ENCODE measurements at regions not wholly inside any gene's neighbourhood (a gene's known extent, or its start where the extent isn't known, plus 50 kb on each side); places are given as distances from the start of the nearest gene placed in this dataset.

GRCh38 chr12:127012109-127012508 is 1254.9 kb upstream of the TMEM132C start:
- no peaks in the 10 kb centered on the region for H3K9me2 ChIP-seq (ENCODE audit: insufficient read depth)
- ATAC-seq: no peak
- H3K4me3 ChIP-seq: no peak overlapping the region
- H3K27ac Mint-ChIP-seq: no peak overlapping the region
- H3K4me2 ChIP-seq: no peak overlapping the region
- DNase-seq (ENCODE audit: low spot score): no peak
- no peaks in the 10 kb centered on the region for H3F3A ChIP-seq (replicated peaks; ENCODE audit: low read depth)
- H3K27me3 ChIP-seq (ENCODE audit: insufficient read depth): no peaks in the 10 kb centered on the region
- no peak overlapping the region for H3K4me3 Mint-ChIP-seq
- peaks cover 28% of the 10 kb centered on the region for H3K36me3 Mint-ChIP-seq (ENCODE audit: low read depth)
- no peaks in the 10 kb centered on the region for H3K36me3 ChIP-seq (ENCODE audit: insufficient read depth)
- no peaks in the 10 kb centered on the region for H3K79me2 ChIP-seq (replicated peaks; ENCODE audit: insufficient read depth)
- TF ChIP-seq POLR2AphosphoS5 (IDR thresholded peaks at IDR 0.05; ENCODE audit: low read depth) (no peak), NANOG (IDR thresholded peaks at IDR 0.05; ENCODE audit: borderline replicate concordance) (no peak), ZNF462 (CRISPR knock-in tag; IDR thresholded peaks at IDR 0.05) (no peak), CTCF (conservative IDR thresholded peaks at IDR 0.05; ENCODE audit: low read depth in 2 of 2) (no peak)
- H3K4me1 ChIP-seq (ENCODE audit: insufficient read depth): no peaks in the 10 kb centered on the region
- H3K27ac ChIP-seq (ENCODE audit: low read depth): no peak overlapping the region
- H3K9me3 Mint-ChIP-seq: peaks cover 88% of the 10 kb centered on the region
- H3K27me3 Mint-ChIP-seq (ENCODE audit: insufficient read depth, low read depth, poor library complexity): no peaks in the 10 kb centered on the region
- H2AFZ ChIP-seq: no peak overlapping the region
- no peaks in the 10 kb centered on the region for H3K4me1 Mint-ChIP-seq
- no peaks in the 10 kb centered on the region for H4K20me1 ChIP-seq (replicated peaks; ENCODE audit: insufficient read depth)

GRCh38 chr12:127013197-127013596 is 1253.8 kb upstream of the TMEM132C start:
- DNase-seq (ENCODE audit: low spot score): no peak
- H3K4me3 ChIP-seq: no peak overlapping the region
- Mint-ChIP-seq H3K27ac (no peak overlapping the region), H3K4me1 (no peaks in the 10 kb centered on the region), H3K9me3 (peaks cover 86% of the 10 kb centered on the region), H3K36me3 (ENCODE audit: low read depth) (peaks cover 25% of the 10 kb centered on the region), H3K27me3 (ENCODE audit: insufficient read depth, low read depth, poor library complexity) (peaks cover under 1% of the 10 kb centered on the region), H3K4me3 (no peak overlapping the region)
- no peak overlapping the region for H2AFZ ChIP-seq
- no peak overlapping the region for H3K27ac ChIP-seq (ENCODE audit: low read depth)
- H4K20me1 ChIP-seq (replicated peaks; ENCODE audit: insufficient read depth): no peaks in the 10 kb centered on the region
- H3K79me2 ChIP-seq (replicated peaks; ENCODE audit: insufficient read depth): no peaks in the 10 kb centered on the region
- H3K9me2 ChIP-seq (ENCODE audit: insufficient read depth): no peaks in the 10 kb centered on the region
- no peaks in the 10 kb centered on the region for H3F3A ChIP-seq (replicated peaks; ENCODE audit: low read depth)
- H3K4me2 ChIP-seq: no peak overlapping the region
- H3K36me3 ChIP-seq (ENCODE audit: insufficient read depth): no peaks in the 10 kb centered on the region
- no peak for ATAC-seq
- H3K4me1 ChIP-seq (ENCODE audit: insufficient read depth): no peaks in the 10 kb centered on the region
- no peaks in the 10 kb centered on the region for H3K27me3 ChIP-seq (ENCODE audit: insufficient read depth)
- TF ChIP-seq EZH2 (IDR thresholded peaks at IDR 0.05; ENCODE audit: low read depth, unreplicated experiment) (no peak), ZNF331 (CRISPR knock-in tag; IDR thresholded peaks at IDR 0.05; ENCODE audit: low read depth) (no peak), REST (IDR thresholded peaks at IDR 0.05; ENCODE audit: unreplicated experiment) (no peak), POLR2AphosphoS5 (IDR thresholded peaks at IDR 0.05; ENCODE audit: low read depth) (no peak), CREB1 (CRISPR knock-in tag; IDR thresholded peaks at IDR 0.05; ENCODE audit: low read depth) (no peak), EZH2phosphoT487 (IDR thresholded peaks at IDR 0.05; ENCODE audit: unreplicated experiment) (no peak)
